K562 (cell line): ENCODE measurements at regions not wholly inside any gene's neighbourhood (a gene's known extent, or its start where the extent isn't known, plus 50 kb on each side); places are given as distances from the start of the nearest gene placed in this dataset.

Experiments used
- ATAC-seq: fragments of 200-7000 bp; cut with Tn5 transposase; 3 replicates; pipeline ENCODE4 v1.9.1; 2020; ENCODE audit warnings: moderate library complexity
- BruUV-seq: library from RNA; stranded (reverse); fragments of 400-500 nt; replicated peaks from 2 replicates; lab custom pipeline; 2021; lab: Mats Ljungman, UMichigan
- CTCF ChIA-PET: fragments of 300-600 bp; formaldehyde crosslinking; extraction: SDS; loops from one replicate; lab custom pipeline; 2021; ENCODE audit warnings: low intra/inter-chr PET ratio; lab: Yijun Ruan, JAX
- POLR2A ChIA-PET: fragments of 300-600, 350-650 bp; sonication (Branson Sonifier 250); formaldehyde crosslinking; extraction: SDS; loops from one replicate; lab custom pipeline; 2021; ENCODE audit warnings: antibody characterized with exemption, inconsistent platforms; lab: Yijun Ruan, JAX
- DNase-seq, 4 experiments: peaks; one replicate each; pipeline versions ENCODE4 v3.0.0 to v3.0.0-alpha.2; 2011 to 2018; ENCODE audit warnings: low spot score in 3 of 4, mixed read lengths in 3 of 4; ENCODE audit errors: extremely low read depth in 1 of 4
- FAIRE-seq: peaks from 2 replicates; lab custom pipeline; 2011; peaks lifted over from hg19 to GRCh38; lab: Jason Lieb, UNC
- H2AFZ ChIP-seq: 2 replicates; pipeline ENCODE4 v1.6.0; 2011; ENCODE audit warnings: low read depth, low read length, control low read depth, inconsistent platforms
- H3K27ac ChIP-seq: fragments of 200-600 bp; 3 replicates; pipeline ENCODE4 v1.8.0; 2011; ENCODE audit warnings: low read depth, mild to moderate bottlenecking, control low read depth, inconsistent platforms, low read length, moderate library complexity, mixed read lengths; ENCODE audit errors: extremely low read depth
- H3K27me3 ChIP-seq, 2 experiments: fragments of 300-600 bp in 1 of 2; 2 replicates in 1 of 2; 3 replicates in 1 of 2; pipeline versions ENCODE4 v1.6.0 to v1.8.0; 2011; ENCODE audit warnings: inconsistent platforms in 2 of 2, low read length in 2 of 2, mild to moderate bottlenecking in 1 of 2, mixed read lengths in 1 of 2, moderate library complexity in 1 of 2; ENCODE audit not compliant: control insufficient read depth in 2 of 2, insufficient read depth in 2 of 2
- H3K36me3 ChIP-seq: fragments of 300-600 bp; 3 replicates; pipeline ENCODE4 v1.8.0; 2011; ENCODE audit warnings: mild to moderate bottlenecking, low read length, inconsistent platforms; ENCODE audit not compliant: control insufficient read depth, insufficient read depth
- H3K4me1 ChIP-seq, 2 experiments: fragments of 200-600 bp in 1 of 2; replicated peaks in 1 of 2; 2 replicates in 1 of 2; 3 replicates in 1 of 2; pipeline versions ENCODE4 v1.5.1 to v1.8.0; 2011; ENCODE audit warnings: inconsistent platforms in 2 of 2, low read length in 2 of 2, mild to moderate bottlenecking in 1 of 2, mixed read lengths in 1 of 2, moderate library complexity in 1 of 2; ENCODE audit not compliant: control insufficient read depth in 2 of 2, insufficient read depth in 2 of 2
- H3K4me2 ChIP-seq: 2 replicates; pipeline ENCODE4 v1.6.1; 2011; ENCODE audit warnings: low read length, control low read depth, inconsistent platforms, mixed read lengths; ENCODE audit not compliant: insufficient read depth
- H3K4me3 ChIP-seq: fragments of 200-600 bp; sonication (generic), shearing (Covaris generic); 2 replicates; pipeline ENCODE4 v1.5.1; 2016; ENCODE audit warnings: control low read depth, inconsistent platforms
- H3K79me2 ChIP-seq: fragments of 200-600 bp; 3 replicates; pipeline ENCODE4 v1.8.0; 2011; ENCODE audit warnings: low read length, inconsistent platforms; ENCODE audit not compliant: control insufficient read depth, insufficient read depth
- H3K9ac ChIP-seq, 2 experiments: 2 replicates each; pipeline versions ENCODE4 v1.6.0 to v1.6.1; 2011; ENCODE audit warnings: low read depth in 2 of 2, low read length in 2 of 2, control low read depth in 1 of 2, inconsistent platforms in 1 of 2, mild to moderate bottlenecking in 1 of 2, mixed read lengths in 1 of 2; ENCODE audit not compliant: insufficient read depth in 1 of 2
- H3K9me1 ChIP-seq: one replicate; pipeline ENCODE4 v1.6.0; 2011; ENCODE audit warnings: inconsistent platforms, mild to moderate bottlenecking, low read length, moderate library complexity; ENCODE audit not compliant: control insufficient read depth, insufficient read depth
- H3K9me3 ChIP-seq: replicated peaks from 2 replicates; pipeline ENCODE4 v1.5.1; 2011; ENCODE audit warnings: low read depth, low read length, inconsistent platforms; ENCODE audit not compliant: control insufficient read depth, insufficient read depth
- H4K20me1 ChIP-seq: replicated peaks from 2 replicates; pipeline ENCODE4 v1.6.1; 2011; ENCODE audit warnings: low read length, inconsistent platforms, mixed read lengths; ENCODE audit not compliant: control insufficient read depth, insufficient read depth
- CBFA2T2 ChIP-seq: fragments of 450-650 bp; conservative IDR thresholded peaks from 2 replicates; pipeline ENCODE4 v1.6.1; 2017; ENCODE audit warnings: mild to moderate bottlenecking
- CBX1 ChIP-seq: sonication (generic); IDR thresholded peaks from 2 replicates; pipeline ENCODE4 v1.6.1; 2016; ENCODE audit warnings: antibody characterized with exemption, low read depth, mild to moderate bottlenecking
- CBX3 ChIP-seq, 2 experiments: IDR thresholded peaks; 1 replicate in 1 of 2; 2 replicates in 1 of 2; pipeline ENCODE4 v1.6.1; 2012; ENCODE audit warnings: inconsistent platforms in 2 of 2, low read length in 2 of 2, borderline replicate concordance in 1 of 2, control low read depth in 1 of 2
- CBX5 ChIP-seq: IDR thresholded peaks from 2 replicates; pipeline ENCODE4 v1.6.1; 2014; ENCODE audit warnings: low read depth, borderline replicate concordance
- EHMT2 ChIP-seq: fragments of 450-650 bp; IDR thresholded peaks from 2 replicates; pipeline ENCODE4 v1.6.1; 2018; ENCODE audit warnings: antibody characterized with exemption
- RBM22 ChIP-seq: fragments of 200-400 bp; formaldehyde crosslinking; IDR thresholded peaks from 2 replicates; pipeline ENCODE4 v1.6.1; 2018; ENCODE audit warnings: low read length, low read depth; ENCODE audit not compliant: poor library complexity, severe bottlenecking
- RBM39 ChIP-seq: fragments of 200-400 bp; formaldehyde crosslinking; optimal IDR thresholded peaks from 2 replicates; pipeline ENCODE3; 2018; ENCODE audit warnings: low read depth, low read length
- SAFB ChIP-seq: fragments of 200-400 bp; formaldehyde crosslinking; IDR thresholded peaks from 2 replicates; pipeline ENCODE4 v1.6.1; 2017; ENCODE audit warnings: low read depth, low read length, borderline replicate concordance
- SMARCC2 ChIP-seq: fragments of 450-650 bp; IDR thresholded peaks from 2 replicates; pipeline ENCODE4 v1.6.1; 2017; ENCODE audit warnings: antibody characterized with exemption, moderate library complexity, mild to moderate bottlenecking, low read depth
- SRSF3 ChIP-seq: fragments of 200-400 bp; formaldehyde crosslinking; IDR thresholded peaks from 2 replicates; pipeline ENCODE4 v1.6.1; 2016; ENCODE audit warnings: mild to moderate bottlenecking, low read length, moderate library complexity; ENCODE audit not compliant: insufficient read depth
- TAL1 ChIP-seq: fragments of 450-650 bp; IDR thresholded peaks from 2 replicates; pipeline ENCODE4 v1.6.1; 2016; ENCODE audit warnings: mild to moderate bottlenecking
- TARDBP ChIP-seq: fragments of 450-650 bp; IDR thresholded peaks from 2 replicates; pipeline ENCODE4 v1.6.1; 2016
- THAP7 ChIP-seq: fragments of 250-450 bp; sonication (Bioruptor Pico); IDR thresholded peaks from 2 replicates; pipeline ENCODE4 v1.5.0; 2021
- WGBS: fragments of 100-300 bp; shearing (Covaris generic); methylation state at CpG from one replicate; pipeline ENCODE4 v1.1.6; 2016; ENCODE audit warnings: low coverage, mixed read lengths; ENCODE audit not compliant: insufficient coverage; ENCODE audit errors: missing lambda C conversion rate; 5-methylcytosine and 5-hydroxymethylcytosine counted together
- in situ Hi-C: fragments of 300-500 bp; cut with MboI; formaldehyde crosslinking; loops from 4 replicates; pipeline ENCODE4 v1.15.0; 2018; ENCODE audit warnings: inconsistent platforms, mixed read lengths
- intact Hi-C: fragments of 100-400 bp; cut with micrococcal nuclease; formaldehyde crosslinking; loops from 2 replicates; pipeline ENCODE4 v1.14.2; 2022

GRCh38 chr1:104874044-104874443, 1124.3 kb downstream of the AMY1C start:
- 0% methylated on average over 6 of the region's 6 CpGs for WGBS
- no peak overlapping the region for H3K9ac ChIP-seq
- no peak for ATAC-seq
- H3K79me2 ChIP-seq, result no peaks in the 10 kb centered on the region
- no peaks in the 10 kb centered on the region for H3K27me3 ChIP-seq
- H3K9me1 ChIP-seq, result no peaks in the 10 kb centered on the region
- H2AFZ ChIP-seq, result no peak overlapping the region
- TF ChIP-seq SAFB, result no peak
- TF ChIP-seq CBFA2T2, result no peak
- TF ChIP-seq CBX1, result no peak
- TF ChIP-seq THAP7 (CRISPR knock-in tag), result no peak
- TF ChIP-seq RBM22, result no peak
- no peaks in the 10 kb centered on the region for H3K4me1 ChIP-seq
- no peaks in the 10 kb centered on the region for H3K9me3 ChIP-seq
- in situ Hi-C loops, result no loop called here
- BruUV-seq, result no TSS peak
- FAIRE-seq, result no peak
- H3K4me3 ChIP-seq, result no peak overlapping the region
- no peak overlapping the region for H3K4me2 ChIP-seq
- no peaks in the 10 kb centered on the region for H4K20me1 ChIP-seq
- intact Hi-C loops, result no loop called here
- no peaks in the 10 kb centered on the region for H3K36me3 ChIP-seq
- no peak overlapping the region for H3K27ac ChIP-seq
- no peak for DNase-seq
- ChIA-PET CTCF (no interaction called here), POLR2A (no interaction called here)

- DNase-seq (no peak), FAIRE-seq (no peak), ATAC-seq (no peak)
- Histone ChIP-seq H3K27me3 (no peaks in the 10 kb centered on the region), H3K9me3 (no peaks in the 10 kb centered on the region; the same call in 1 of the 2 replicates), H3K4me3 (no peak overlapping the region), H2AFZ (no peak overlapping the region), H4K20me1 (no peaks in the 10 kb centered on the region), H3K9ac (no peak overlapping the region), H3K4me1 (no peaks in the 10 kb centered on the region), H3K79me2 (no peaks in the 10 kb centered on the region), H3K27ac (no peak overlapping the region), H3K4me2 (no peak overlapping the region), H3K36me3 (no peaks in the 10 kb centered on the region), H3K9me1 (no peaks in the 10 kb centered on the region)
- ChIA-PET POLR2A (no interaction called here), CTCF (no interaction called here)
- in situ Hi-C loops, result no loop called here
- TF ChIP-seq SRSF3 (no peak), CBX5 (no peak), TAL1 (no peak), SMARCC2 (no peak), CBX3 (IDR thresholded peaks at IDR 0.05; ENCODE audit: borderline replicate concordance in 1 of 2, low read length in 2 of 2) (no peak), RBM39 (no peak), TARDBP (no peak), EHMT2 (no peak)
- no TSS peak for BruUV-seq
- intact Hi-C loops, result no loop called here
- WGBS, result 2% methylated on average over 5 of the region's 5 CpGs
These were observed 1128.7 kb downstream of the AMY1C start for GRCh38 chr1:104878203-104878909.
